GM12878 (cell line): ENCODE measurements at regions not wholly inside any gene's neighbourhood (a gene's known extent, or its start where the extent isn't known, plus 50 kb on each side); places are given as distances from the start of the nearest gene placed in this dataset.

Experiments
- ATAC-seq: fragments of 200-7000 bp; cut with Tn5 transposase; 3 replicates; pipeline ENCODE4 v1.9.1; 2020; ENCODE audit warnings: mild to moderate bottlenecking, moderate library complexity
- BruUV-seq: library from RNA; stranded (reverse); fragments of 400-500 nt; replicated peaks from 2 replicates; lab custom pipeline; 2021; lab: Mats Ljungman, UMichigan
- CTCF ChIA-PET: fragments of 300-600 bp; sonication (Branson Sonifier 250); formaldehyde crosslinking; extraction: SDS; loops from one replicate; lab custom pipeline; 2021; ENCODE audit warnings: inconsistent platforms; lab: Yijun Ruan, JAX
- POLR2A ChIA-PET: fragments of 350-600 bp; formaldehyde crosslinking; extraction: SDS; loops from one replicate; lab custom pipeline; 2021; ENCODE audit warnings: inconsistent platforms; lab: Charles Lee
- RAD21 ChIA-PET: fragments of 300-600 bp; sonication (Branson Sonifier 250); formaldehyde crosslinking; loops from one replicate; lab custom pipeline; 2023; ENCODE audit warnings: antibody characterized with exemption; ENCODE audit not compliant: unreplicated experiment; lab: Charles Lee
- SMC1A ChIA-PET: fragments of 300-600 bp; sonication (Branson Sonifier 250); formaldehyde crosslinking; loops from one replicate; lab custom pipeline; 2023; ENCODE audit not compliant: unreplicated experiment, uncharacterized antibody; lab: Charles Lee
- DNase-seq: peaks from one replicate; pipeline ENCODE4 v3.0.0-alpha.2; 2011; ENCODE audit warnings: low read depth, low spot score
- FAIRE-seq: peaks from 3 replicates; lab custom pipeline; 2011; peaks lifted over from hg19 to GRCh38; lab: Jason Lieb, UNC
- H2AFZ ChIP-seq: 2 replicates; pipeline ENCODE4 v1.6.0; 2011; ENCODE audit warnings: low read depth, low read length, control low read depth; ENCODE audit not compliant: control insufficient read depth
- H3K27ac ChIP-seq: 2 replicates; pipeline ENCODE4 v1.5.1; 2011; ENCODE audit warnings: control low read depth; ENCODE audit not compliant: control insufficient read depth, insufficient read depth
- H3K27me3 ChIP-seq, 2 experiments: replicated peaks in 1 of 2; 2 replicates each; pipeline versions ENCODE4 v1.6.0 to v1.6.1; 2011; ENCODE audit warnings: low read length in 1 of 2; ENCODE audit not compliant: control insufficient read depth in 2 of 2, insufficient read depth in 2 of 2
- H3K36me3 ChIP-seq, 2 experiments: 2 replicates each; pipeline ENCODE4 v1.5.1; 2011; ENCODE audit warnings: low read length in 1 of 2; ENCODE audit not compliant: control insufficient read depth in 2 of 2, insufficient read depth in 2 of 2
- H3K4me1 ChIP-seq: 2 replicates; pipeline ENCODE4 v1.6.1; 2011; ENCODE audit warnings: mild to moderate bottlenecking, low read length, moderate library complexity, mixed read lengths; ENCODE audit not compliant: control insufficient read depth, insufficient read depth
- H3K4me2 ChIP-seq: 2 replicates; pipeline ENCODE4 v1.6.0; 2011; ENCODE audit warnings: control low read depth; ENCODE audit not compliant: control insufficient read depth, insufficient read depth
- H3K4me3 ChIP-seq: fragments of 200-600 bp; sonication (generic); 2 replicates; pipeline ENCODE4 v1.5.1; 2016
- H3K79me2 ChIP-seq: 2 replicates; pipeline ENCODE4 v1.6.0; 2011; ENCODE audit warnings: low read length; ENCODE audit not compliant: control insufficient read depth, insufficient read depth
- H3K9ac ChIP-seq: 2 replicates; pipeline ENCODE4 v1.8.0; 2011; ENCODE audit warnings: low read length, control low read depth, mixed read lengths; ENCODE audit not compliant: control insufficient read depth, insufficient read depth
- H3K9me3 ChIP-seq: replicated peaks from 3 replicates; pipeline ENCODE4 v1.5.1; 2011; ENCODE audit warnings: mild to moderate bottlenecking, low read length; ENCODE audit not compliant: control insufficient read depth, insufficient read depth
- H4K20me1 ChIP-seq: 2 replicates; pipeline ENCODE4 v1.6.0; 2011; ENCODE audit not compliant: control insufficient read depth, insufficient read depth
- BRCA1 ChIP-seq: IDR thresholded peaks from 2 replicates; pipeline ENCODE4 v1.6.1; 2011; ENCODE audit warnings: low read depth, low read length, improper control_type of control experiment
- EED ChIP-seq: sonication (generic); IDR thresholded peaks from 2 replicates; pipeline ENCODE4 v1.6.1; 2016; ENCODE audit warnings: antibody characterized with exemption, low read depth
- EP300 ChIP-seq, 2 experiments: fragments of 150-350 bp in 1 of 2; IDR thresholded peaks; 2 replicates each; pipeline ENCODE4 v1.6.1; 2011 to 2012; ENCODE audit warnings: low read depth in 2 of 2, low read length in 2 of 2, borderline replicate concordance in 1 of 2, improper control_type of control experiment in 1 of 2, inconsistent platforms in 1 of 2; ENCODE audit not compliant: control insufficient read depth in 1 of 2
- FOXK2 ChIP-seq: fragments of 450-650 bp; IDR thresholded peaks from 2 replicates; pipeline ENCODE4 v1.6.1; 2017; ENCODE audit warnings: mild to moderate bottlenecking, moderate library complexity
- FOXM1 ChIP-seq: IDR thresholded peaks from 2 replicates; pipeline ENCODE4 v1.6.1; 2012; ENCODE audit warnings: low read depth, mild to moderate bottlenecking, inconsistent platforms, low read length, moderate library complexity
- MEF2B ChIP-seq: fragments of 450-650 bp; IDR thresholded peaks from 2 replicates; pipeline ENCODE4 v1.6.1; 2018; ENCODE audit warnings: mild to moderate bottlenecking, moderate library complexity; ENCODE audit not compliant: partially characterized antibody, poor library complexity, severe bottlenecking
- NR2F1 ChIP-seq: fragments of 450-650 bp; conservative IDR thresholded peaks from 2 replicates; pipeline ENCODE4 v1.6.1; 2017; ENCODE audit warnings: mild to moderate bottlenecking
- SMC3 ChIP-seq: IDR thresholded peaks from 2 replicates; pipeline ENCODE4 v1.6.1; 2011; ENCODE audit warnings: low read length, improper control_type of control experiment, borderline replicate concordance
- SUPT20H ChIP-seq: IDR thresholded peaks from 2 replicates; pipeline ENCODE4 v1.6.1; 2011; ENCODE audit warnings: low read depth, mild to moderate bottlenecking, low read length, moderate library complexity, borderline replicate concordance; ENCODE audit not compliant: control insufficient read depth
- TCF12 ChIP-seq: IDR thresholded peaks from 2 replicates; pipeline ENCODE4 v1.6.1; 2011; ENCODE audit warnings: low read depth, mild to moderate bottlenecking, low read length
- ZNF384 ChIP-seq: IDR thresholded peaks from 2 replicates; pipeline ENCODE4 v1.6.1; 2012; ENCODE audit warnings: low read depth, mild to moderate bottlenecking, low read length, improper control_type of control experiment, borderline replicate concordance
- ZZZ3 ChIP-seq: IDR thresholded peaks from 2 replicates; pipeline ENCODE4 v1.6.1; 2011; ENCODE audit warnings: low read depth; ENCODE audit not compliant: control insufficient read depth, insufficient read length
- WGBS: methylation state at CpG from one replicate; pipeline ENCODE4 v1.1.6; 2016; ENCODE audit warnings: low lambda C conversion rate; ENCODE audit not compliant: insufficient replicate concordance, insufficient coverage; ENCODE audit errors: missing lambda C conversion rate; 5-methylcytosine and 5-hydroxymethylcytosine counted together
- in situ Hi-C: fragments of 300-500 bp; cut with MboI; formaldehyde crosslinking; loops from 9 replicates; pipeline ENCODE4 v1.14.3; 2018; ENCODE audit warnings: mixed read lengths
- intact Hi-C: fragments of 100-400 bp; cut with micrococcal nuclease; formaldehyde crosslinking; loops from one replicate; pipeline ENCODE4 v1.14.2; 2022; ENCODE audit not compliant: unreplicated experiment
- TF ChIP-seq, protein P1 (sequence below): fragments of 450-650 bp; IDR thresholded peaks from 2 replicates; pipeline ENCODE4 v1.6.1; 2016; ENCODE audit warnings: mild to moderate bottlenecking
- TF ChIP-seq, protein P2 (sequence below): fragments of 450-650 bp; IDR thresholded peaks from 2 replicates; pipeline ENCODE4 v1.6.1; 2018; ENCODE audit warnings: mild to moderate bottlenecking, low read depth, moderate library complexity; ENCODE audit not compliant: partially characterized antibody
- TF ChIP-seq, protein P3 (sequence below): IDR thresholded peaks from 2 replicates; pipeline ENCODE4 v1.6.1; 2012; ENCODE audit warnings: mild to moderate bottlenecking, low read depth, low read length

DNA sequence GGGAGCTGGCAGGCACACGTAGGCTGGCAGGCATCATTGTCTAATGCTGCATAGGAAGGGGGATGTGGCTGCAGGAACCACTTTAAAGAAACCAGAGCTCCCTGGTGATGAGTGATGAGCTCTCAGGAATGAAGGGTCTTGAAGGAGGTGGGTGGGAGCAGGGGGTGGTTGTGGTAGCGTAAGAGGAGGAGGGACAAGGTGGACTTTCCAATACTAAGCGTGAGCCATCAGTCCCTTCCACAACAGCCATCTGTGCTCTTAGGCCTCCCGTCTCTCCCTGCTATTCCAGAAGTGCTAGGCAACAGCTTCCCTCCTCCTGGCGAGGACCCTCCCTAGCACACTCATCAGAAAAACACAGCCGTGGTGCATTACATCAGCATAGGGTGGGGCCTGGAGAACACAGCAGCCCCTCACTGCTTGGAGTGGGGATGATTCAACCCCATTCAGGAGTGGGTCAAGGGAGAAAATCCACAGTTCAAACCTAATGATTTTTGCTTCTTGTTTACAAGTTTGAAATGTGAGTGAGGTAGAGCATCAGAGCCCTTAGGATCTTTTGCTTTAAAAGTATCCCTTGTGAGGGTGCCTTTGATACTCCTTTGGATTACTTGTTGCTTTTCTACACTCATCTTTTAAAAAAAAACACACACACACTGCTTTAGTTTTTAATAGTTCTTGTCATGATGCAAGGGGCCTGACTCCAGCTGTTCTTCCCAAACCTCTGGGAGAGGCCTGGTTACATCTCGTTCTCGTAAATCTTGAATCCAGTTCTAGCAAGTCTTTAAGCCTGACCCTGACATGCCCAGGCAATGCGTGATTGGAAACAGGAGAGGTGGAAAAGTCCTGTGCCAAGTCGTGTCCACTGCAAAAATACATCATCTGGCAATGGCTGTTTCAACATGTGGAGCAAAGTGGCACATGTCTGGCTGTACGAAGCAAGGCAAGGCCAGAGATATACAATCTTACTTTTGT lies 356.4 kb upstream of the DDHD1 start:
- BruUV-seq = no TSS peak
- Histone ChIP-seq H3K4me1 (no peaks in the 10 kb centered on the region), H3K4me2 (no peak overlapping the region), H2AFZ (no peak overlapping the region), H3K36me3 (no peaks in the 10 kb centered on the region), H3K4me3 (no peak overlapping the region), H3K9me3 (no peaks in the 10 kb centered on the region), H3K27ac (no peak overlapping the region), H3K9ac (no peak overlapping the region), H4K20me1 (no peaks in the 10 kb centered on the region), H3K27me3 (no peaks in the 10 kb centered on the region), H3K79me2 (no peaks in the 10 kb centered on the region)
- FAIRE-seq (no peak), DNase-seq (no peak), ATAC-seq (no peak)
- in situ Hi-C loops = no loop called here
- RAD21 ChIA-PET = no interaction called here
- CTCF ChIA-PET = interaction anchor here (0.5 kb wide), 1 partner anchor 425 kb away, joined by 3 read pairs; no protein-coding TSS in a partner anchor
- 17% methylated on average over 9 of the region's 11 CpGs for WGBS
- intact Hi-C loops = no loop called here
- POLR2A ChIA-PET = no interaction called here
- SMC1A ChIA-PET = interaction anchor here (0.6 kb wide), 1 partner anchor 10 kb away, joined by 3 read pairs; no protein-coding TSS in a partner anchor
- no peak for TF ChIP-seq SUPT20H
- no peak for TF ChIP-seq FOXK2
- TF ChIP-seq, protein P1, sequence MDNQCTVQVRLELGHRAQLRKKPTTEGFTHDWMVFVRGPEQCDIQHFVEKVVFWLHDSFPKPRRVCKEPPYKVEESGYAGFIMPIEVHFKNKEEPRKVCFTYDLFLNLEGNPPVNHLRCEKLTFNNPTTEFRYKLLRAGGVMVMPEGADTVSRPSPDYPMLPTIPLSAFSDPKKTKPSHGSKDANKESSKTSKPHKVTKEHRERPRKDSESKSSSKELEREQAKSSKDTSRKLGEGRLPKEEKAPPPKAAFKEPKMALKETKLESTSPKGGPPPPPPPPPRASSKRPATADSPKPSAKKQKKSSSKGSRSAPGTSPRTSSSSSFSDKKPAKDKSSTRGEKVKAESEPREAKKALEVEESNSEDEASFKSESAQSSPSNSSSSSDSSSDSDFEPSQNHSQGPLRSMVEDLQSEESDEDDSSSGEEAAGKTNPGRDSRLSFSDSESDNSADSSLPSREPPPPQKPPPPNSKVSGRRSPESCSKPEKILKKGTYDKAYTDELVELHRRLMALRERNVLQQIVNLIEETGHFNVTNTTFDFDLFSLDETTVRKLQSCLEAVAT = no peak
- no peak for TF ChIP-seq MEF2B
- no peak for TF ChIP-seq FOXM1
- TF ChIP-seq SMC3 = no peak
- TF ChIP-seq, protein P2, sequence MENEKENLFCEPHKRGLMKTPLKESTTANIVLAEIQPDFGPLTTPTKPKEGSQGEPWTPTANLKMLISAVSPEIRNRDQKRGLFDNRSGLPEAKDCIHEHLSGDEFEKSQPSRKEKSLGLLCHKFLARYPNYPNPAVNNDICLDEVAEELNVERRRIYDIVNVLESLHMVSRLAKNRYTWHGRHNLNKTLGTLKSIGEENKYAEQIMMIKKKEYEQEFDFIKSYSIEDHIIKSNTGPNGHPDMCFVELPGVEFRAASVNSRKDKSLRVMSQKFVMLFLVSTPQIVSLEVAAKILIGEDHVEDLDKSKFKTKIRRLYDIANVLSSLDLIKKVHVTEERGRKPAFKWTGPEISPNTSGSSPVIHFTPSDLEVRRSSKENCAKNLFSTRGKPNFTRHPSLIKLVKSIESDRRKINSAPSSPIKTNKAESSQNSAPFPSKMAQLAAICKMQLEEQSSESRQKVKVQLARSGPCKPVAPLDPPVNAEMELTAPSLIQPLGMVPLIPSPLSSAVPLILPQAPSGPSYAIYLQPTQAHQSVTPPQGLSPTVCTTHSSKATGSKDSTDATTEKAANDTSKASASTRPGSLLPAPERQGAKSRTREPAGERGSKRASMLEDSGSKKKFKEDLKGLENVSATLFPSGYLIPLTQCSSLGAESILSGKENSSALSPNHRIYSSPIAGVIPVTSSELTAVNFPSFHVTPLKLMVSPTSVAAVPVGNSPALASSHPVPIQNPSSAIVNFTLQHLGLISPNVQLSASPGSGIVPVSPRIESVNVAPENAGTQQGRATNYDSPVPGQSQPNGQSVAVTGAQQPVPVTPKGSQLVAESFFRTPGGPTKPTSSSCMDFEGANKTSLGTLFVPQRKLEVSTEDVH = no peak
- TF ChIP-seq BRCA1 = no peak
- TF ChIP-seq, protein P3, sequence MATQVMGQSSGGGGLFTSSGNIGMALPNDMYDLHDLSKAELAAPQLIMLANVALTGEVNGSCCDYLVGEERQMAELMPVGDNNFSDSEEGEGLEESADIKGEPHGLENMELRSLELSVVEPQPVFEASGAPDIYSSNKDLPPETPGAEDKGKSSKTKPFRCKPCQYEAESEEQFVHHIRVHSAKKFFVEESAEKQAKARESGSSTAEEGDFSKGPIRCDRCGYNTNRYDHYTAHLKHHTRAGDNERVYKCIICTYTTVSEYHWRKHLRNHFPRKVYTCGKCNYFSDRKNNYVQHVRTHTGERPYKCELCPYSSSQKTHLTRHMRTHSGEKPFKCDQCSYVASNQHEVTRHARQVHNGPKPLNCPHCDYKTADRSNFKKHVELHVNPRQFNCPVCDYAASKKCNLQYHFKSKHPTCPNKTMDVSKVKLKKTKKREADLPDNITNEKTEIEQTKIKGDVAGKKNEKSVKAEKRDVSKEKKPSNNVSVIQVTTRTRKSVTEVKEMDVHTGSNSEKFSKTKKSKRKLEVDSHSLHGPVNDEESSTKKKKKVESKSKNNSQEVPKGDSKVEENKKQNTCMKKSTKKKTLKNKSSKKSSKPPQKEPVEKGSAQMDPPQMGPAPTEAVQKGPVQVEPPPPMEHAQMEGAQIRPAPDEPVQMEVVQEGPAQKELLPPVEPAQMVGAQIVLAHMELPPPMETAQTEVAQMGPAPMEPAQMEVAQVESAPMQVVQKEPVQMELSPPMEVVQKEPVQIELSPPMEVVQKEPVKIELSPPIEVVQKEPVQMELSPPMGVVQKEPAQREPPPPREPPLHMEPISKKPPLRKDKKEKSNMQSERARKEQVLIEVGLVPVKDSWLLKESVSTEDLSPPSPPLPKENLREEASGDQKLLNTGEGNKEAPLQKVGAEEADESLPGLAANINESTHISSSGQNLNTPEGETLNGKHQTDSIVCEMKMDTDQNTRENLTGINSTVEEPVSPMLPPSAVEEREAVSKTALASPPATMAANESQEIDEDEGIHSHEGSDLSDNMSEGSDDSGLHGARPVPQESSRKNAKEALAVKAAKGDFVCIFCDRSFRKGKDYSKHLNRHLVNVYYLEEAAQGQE = no peak
- TF ChIP-seq NR2F1 = no peak
- TF ChIP-seq ZNF384 = no peak
- TF ChIP-seq EED = no peak
- no peak for TF ChIP-seq EP300 (IDR thresholded peaks at IDR 0.05; ENCODE audit: borderline replicate concordance in 1 of 2, control insufficient read depth in 1 of 2, low read depth in 2 of 2, low read length in 2 of 2)
- no peak for TF ChIP-seq TCF12
- no peak for TF ChIP-seq ZZZ3
